OCI-M1 (cell line): ENCODE measurements at regions not wholly inside any gene's neighbourhood (a gene's known extent, or its start where the extent isn't known, plus 50 kb on each side); places are given as distances from the start of the nearest gene placed in this dataset.
"Not testable (repeated sequence)": the region's sequence is repeated elsewhere in the genome, so short reads cannot be mapped to it uniquely, and the experiment has no call there.

Source experiments
- DNase-seq: peaks from one replicate; lab custom pipeline; 2025; lab: John Stamatoyannopoulos, UW

GRCh38 chr1:146510248-146510983, 281.6 kb upstream of the NOTCH2NLA start:
- DNase-seq = not testable (repeated sequence)

DNA sequence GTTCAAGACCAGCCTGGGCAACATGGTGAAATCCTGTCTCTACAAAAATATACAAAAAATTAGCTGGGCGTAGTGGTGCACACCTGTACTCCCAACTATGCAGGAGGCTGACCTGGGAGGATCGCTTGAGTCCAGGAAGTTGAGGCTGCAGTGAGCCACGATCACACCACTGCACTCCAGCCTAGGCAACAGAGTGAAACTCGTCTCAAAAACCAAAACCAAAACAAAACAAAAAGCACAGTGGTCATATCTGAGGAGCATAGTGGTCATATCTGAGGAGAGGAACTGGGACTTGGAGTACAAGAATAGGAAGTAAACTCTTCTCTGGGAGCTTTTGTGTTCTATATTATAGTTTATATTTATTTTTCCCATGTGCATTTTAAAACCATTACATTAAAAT, 275.3 kb upstream of the NOTCH2NLA start:
- not testable (repeated sequence) for DNase-seq

- not testable (repeated sequence) for DNase-seq
Measured at GRCh38 chr1:146487555-146487954, 258.7 kb upstream of the NOTCH2NLA start.

DNA sequence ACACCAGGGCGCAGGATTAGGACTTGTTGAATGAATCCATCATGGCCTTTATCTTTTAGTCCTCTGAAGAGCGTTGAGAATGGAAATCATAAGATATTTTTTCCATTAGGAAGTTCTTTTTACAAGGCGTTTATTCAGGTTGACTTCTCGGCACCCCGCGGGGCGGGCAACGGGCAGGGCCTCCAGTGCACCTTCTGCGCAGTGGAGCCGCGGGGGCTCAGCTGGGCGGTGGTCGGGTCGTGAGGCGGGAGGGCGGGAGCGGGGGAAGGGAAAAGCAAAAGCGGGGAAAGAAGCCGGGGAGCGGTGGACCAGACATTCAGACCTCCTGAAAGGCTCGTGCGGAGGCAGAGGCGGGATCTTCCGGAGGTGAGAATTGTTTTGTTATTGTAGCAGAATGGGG, 258.3 kb upstream of the NOTCH2NLA start:
- DNase-seq = not testable (repeated sequence)

DNA sequence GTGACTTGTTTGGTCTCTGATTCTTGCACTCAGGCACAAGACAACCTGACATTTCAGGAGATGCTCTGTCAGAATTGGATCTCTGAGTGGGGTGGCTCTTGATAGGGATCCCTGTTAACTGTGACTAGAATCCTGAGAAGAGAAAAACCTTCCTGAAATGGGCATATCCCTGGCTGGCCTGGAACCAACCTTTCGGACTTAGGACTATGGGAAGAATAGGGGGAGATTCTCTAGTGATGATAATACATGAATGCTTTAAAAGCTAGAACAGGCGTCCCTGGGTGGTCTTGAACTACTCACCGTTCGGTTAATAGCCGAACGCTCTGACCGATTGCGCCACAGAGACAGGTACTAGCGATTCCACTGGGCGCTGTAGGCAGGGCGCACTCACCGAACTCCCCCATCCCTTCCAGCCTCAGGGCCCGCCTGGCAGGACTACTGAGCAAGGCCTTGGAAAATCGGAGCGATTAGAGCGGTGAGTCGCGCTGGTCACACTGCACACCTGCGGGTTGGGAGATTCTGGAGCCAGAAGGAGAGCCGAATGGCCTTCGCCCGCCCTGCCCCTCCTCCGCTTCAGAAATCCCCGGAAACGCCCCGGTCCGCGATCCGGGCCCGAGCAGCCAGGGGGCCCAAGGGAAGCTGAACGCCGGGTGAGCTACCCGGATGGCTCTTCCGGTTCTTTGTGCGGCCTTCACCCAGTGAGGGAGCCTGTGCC, 257.6 kb upstream of the NOTCH2NLA start:
- not testable (repeated sequence) for DNase-seq

DNA sequence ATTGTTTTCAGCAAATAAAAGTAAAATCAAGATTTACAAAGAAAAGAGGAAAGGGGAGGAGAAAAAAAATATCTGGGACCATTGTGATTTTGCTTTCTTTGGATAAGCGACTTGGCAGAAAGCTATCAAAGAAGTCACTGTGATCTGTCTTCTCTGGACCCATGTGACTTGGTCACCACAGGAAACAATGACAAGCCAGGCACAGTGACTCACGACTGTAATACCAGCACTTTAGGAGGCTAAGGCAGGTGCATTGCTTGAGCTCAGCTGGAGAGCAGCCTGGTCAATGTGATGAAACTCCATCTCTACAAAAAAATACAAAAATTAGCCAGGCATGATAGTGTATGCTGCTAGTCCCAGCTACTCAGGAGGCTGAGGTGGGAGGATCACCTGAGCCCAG, 255.4 kb upstream of the NOTCH2NLA start:
- not testable (repeated sequence) for DNase-seq

- not testable (repeated sequence) for DNase-seq
Measured at GRCh38 chr1:146479188-146479587, 250.4 kb upstream of the NOTCH2NLA start.

- DNase-seq = peak; percentile 44
Measured at GRCh38 chr1:146478125-146478720, 249.4 kb upstream of the NOTCH2NLA start.

DNA sequence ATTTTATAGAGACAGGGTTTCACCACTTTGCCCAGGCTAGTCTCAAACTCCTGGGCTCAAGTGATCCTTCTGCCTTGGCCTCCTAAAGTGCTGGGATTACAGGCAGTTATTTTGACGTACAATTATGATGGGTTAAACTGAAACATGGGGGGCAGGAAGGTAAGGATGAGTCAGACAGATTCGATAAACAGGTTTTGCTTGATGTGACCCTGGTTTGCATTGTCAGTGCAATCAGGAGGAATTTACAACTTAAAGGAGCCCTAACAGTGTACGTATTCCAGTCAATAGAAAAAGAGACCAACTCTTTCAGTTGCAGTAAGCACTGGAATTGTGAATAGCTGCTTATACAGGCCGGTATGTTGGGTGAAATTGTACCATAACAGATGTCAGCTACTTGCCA, 246.3 kb upstream of the NOTCH2NLA start:
- not testable (repeated sequence) for DNase-seq

GRCh38 chr1:146474216-146474615, 245.4 kb upstream of the NOTCH2NLA start:
- DNase-seq = not testable (repeated sequence)

- peak; percentile 72 for DNase-seq
Measured at GRCh38 chr1:146472192-146472861, 243.5 kb upstream of the NOTCH2NLA start.

GRCh38 chr1:146459939-146460338, 231.1 kb upstream of the NOTCH2NLA start:
- not testable (repeated sequence) for DNase-seq

- DNase-seq = not testable (repeated sequence)
Measured at GRCh38 chr1:146459308-146459707, 230.5 kb upstream of the NOTCH2NLA start.

GRCh38 chr1:146448877-146449246, 220.0 kb upstream of the NOTCH2NLA start:
- not testable (repeated sequence) for DNase-seq

- DNase-seq = not testable (repeated sequence)
Measured at GRCh38 chr1:146448212-146448876, 219.5 kb upstream of the NOTCH2NLA start.

- peak; percentile 42 for DNase-seq
Measured at GRCh38 chr1:146443871-146444222, 215.0 kb upstream of the NOTCH2NLA start.

DNA sequence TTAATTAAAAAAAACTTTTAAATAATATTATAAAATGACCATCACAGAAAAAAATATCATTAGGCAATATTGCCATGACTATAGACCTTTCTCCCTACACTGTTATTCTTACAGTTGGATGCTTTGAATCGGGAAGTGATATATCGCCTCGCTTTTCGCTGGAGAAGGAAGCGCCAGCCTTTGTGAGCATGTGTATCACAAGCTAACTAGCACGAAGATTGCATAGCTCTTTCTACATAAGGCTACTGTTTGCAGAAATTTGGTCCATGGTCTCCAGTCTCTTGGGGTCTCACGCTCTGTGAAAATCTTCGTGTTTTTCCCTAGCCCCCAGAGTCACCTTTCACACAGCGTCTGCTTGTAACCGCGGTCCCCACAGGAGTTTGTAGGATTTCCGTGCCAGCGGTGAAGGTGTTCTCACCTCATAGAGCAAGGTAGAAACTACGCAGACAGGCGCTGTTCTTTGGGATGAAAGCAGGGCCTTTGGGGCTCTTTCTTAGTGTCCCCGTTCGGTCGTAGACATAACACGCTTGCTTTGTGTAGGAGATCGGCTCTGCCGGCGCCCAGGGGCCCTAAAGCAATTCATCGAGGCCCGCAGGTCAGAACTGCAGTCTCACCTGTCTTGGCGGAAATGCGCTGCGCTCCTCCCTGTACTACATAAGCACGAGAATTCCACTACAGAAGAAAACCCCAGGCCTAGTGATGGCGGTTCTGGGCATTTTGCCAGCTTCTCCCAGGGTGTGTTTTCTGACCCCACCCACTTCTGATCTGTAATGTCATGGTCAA, 214.5 kb upstream of the NOTCH2NLA start:
- DNase-seq = not testable (repeated sequence)

- not testable (repeated sequence) for DNase-seq
Measured at GRCh38 chr1:146438543-146438942, 209.7 kb upstream of the NOTCH2NLA start.

DNA sequence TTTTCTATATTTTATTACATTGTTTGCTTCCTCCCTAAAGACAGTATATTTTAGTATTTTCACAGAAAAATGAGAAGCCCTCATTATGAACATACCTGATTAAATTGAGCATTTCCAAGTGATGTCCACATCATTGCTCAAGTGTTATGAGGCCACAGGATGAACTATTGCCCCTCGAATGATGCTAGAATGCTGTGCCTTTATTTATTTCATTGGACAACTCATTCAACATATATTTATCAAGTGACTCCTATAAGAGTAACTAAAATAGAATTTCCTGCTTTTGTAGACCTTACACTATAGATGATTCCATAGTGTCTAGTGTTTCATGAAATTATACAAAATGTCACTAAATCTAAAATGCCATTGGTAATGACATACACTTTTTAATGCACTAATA, 187.8 kb upstream of the NOTCH2NLA start:
- DNase-seq = not testable (repeated sequence)

GRCh38 chr1:146415017-146415416, 186.2 kb upstream of the NOTCH2NLA start:
- not testable (repeated sequence) for DNase-seq

DNA sequence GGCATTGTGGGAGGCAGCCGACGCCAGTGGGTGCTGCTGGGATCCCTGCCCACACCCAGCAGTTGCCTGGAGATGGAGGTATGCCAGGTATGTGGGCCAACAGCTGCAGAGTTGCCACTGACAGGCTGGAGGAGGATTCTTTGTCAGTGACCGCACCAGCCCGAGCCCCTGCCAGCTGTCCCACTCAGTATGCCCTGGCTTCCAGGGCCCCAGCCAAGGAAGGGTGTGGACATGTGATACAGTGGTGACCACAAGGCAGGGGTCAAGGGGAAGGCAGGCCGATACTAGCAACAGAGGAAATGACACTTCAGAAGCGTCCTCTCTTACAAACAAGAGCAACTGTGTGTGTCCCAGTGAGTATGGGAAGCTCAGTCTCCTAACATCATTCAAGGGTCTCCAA, 185.1 kb upstream of the NOTCH2NLA start:
- peak; percentile 26 for DNase-seq
